GM19043 (cell line): ENCODE measurements at regions not wholly inside any gene's neighbourhood (a gene's known extent, or its start where the extent isn't known, plus 50 kb on each side); places are given as distances from the start of the nearest gene placed in this dataset.

ENCODE experiments used
- ATAC-seq: cut with Tn5 transposase; IDR thresholded peaks from one replicate; pipeline ENCODE4 v1.9.1; 2021; ENCODE audit warnings: low read depth; ENCODE audit not compliant: unreplicated experiment

DNA sequence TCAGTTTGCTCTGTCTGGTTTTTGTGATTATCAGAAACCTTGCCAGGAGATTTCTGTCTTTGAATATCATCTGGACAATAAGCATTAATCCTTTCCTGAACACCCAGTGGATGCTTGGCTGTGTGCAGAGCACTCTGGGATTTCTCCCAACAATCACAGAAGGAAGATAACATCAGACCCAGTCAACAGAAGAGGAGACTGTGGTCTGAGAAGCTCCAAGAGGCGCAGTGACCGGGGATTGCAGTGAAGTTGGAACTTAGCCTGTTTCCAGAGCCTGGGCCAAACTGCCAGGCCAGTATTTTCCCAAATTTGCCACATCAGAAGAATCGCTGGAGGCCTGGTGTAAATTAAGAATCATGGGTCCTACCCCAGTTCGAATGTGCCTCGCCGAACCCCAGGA is 264.7 kb downstream of the C16orf95 start:
- ATAC-seq: no peak

DNA sequence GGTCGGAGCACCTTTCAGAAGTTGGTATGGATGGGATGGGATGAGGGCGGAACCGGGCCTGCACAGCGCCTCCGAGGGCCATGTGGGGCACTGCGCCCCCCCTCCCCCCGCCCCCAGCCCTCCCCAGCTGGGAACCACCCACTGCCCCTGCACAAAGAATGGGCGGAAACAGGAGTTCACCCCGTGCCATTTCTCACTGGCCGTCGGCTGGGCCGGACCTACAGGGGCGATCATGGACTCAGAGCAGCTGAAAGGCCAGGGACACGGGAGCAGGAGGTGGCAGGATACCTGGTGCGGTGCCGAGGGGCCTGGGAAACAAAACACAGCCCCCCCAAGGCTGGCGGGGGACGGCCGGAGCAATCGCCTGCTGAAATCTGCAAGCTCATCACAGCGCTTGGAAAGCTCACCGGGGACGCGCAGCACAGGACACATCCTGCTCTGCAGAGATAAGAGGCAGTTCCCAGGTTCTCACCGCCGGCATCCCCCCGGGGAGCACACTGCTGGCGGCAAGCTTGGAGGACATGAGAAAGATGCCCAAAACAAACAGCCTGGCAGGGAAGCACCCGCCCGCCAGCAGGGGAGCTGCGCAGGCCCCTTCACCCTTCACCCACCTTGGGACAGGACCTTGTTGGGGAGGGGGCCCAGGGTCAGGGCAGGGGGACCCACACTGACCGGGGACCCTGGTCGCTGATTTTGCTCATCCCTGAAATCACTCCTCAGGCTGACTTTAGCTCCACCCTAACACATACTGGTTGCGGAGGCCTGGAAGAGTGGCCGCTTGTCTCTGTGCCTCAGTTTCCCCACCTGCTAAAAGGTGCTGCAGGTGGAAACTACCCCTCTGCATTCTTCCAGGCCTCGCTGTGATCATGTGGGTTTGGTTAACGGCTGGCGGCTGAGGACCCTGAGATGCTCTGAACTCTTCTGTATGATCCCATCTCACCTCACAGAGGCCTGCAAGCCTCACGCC is 263.9 kb downstream of the C16orf95 start:
- ATAC-seq: no peak

DNA sequence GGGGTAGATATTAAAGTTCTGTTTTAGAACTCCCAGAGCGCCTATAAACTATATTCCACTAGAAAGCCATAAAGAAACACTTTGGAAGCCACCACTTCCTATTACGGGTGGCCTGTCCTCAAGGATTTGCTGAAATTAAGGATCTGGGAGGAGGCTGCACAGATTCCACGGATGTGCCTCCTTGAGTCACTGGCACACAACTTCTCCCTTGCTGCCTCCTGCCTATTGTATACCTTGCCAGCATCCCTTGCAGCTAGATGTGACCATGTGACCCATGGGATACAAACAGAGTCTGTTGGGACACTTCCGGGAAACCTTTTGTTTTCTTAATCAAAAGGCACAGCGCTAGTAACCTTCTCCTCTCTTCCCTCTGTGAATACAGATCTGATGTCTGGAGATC is 263.0 kb downstream of the C16orf95 start:
- ATAC-seq: no peak

DNA sequence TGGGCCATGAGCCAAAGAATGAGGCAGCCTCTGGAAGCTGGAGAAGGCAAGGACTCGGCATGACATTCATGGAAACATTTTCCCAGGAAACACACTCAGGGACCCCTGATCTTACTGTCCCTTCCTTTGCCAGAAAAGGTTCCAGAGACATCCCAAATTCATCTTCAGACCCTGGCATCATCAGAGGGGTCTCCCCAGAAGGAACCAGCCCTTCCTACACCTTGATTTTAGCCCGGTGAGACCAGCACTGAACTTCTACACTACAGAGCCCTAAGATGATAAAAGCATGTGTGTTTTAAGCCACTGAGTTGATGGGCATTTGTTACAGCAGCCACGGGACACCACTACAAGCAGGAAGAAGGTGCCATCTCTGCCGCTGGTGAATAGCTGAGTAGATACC is 262.3 kb downstream of the C16orf95 start:
- no peak for ATAC-seq

DNA sequence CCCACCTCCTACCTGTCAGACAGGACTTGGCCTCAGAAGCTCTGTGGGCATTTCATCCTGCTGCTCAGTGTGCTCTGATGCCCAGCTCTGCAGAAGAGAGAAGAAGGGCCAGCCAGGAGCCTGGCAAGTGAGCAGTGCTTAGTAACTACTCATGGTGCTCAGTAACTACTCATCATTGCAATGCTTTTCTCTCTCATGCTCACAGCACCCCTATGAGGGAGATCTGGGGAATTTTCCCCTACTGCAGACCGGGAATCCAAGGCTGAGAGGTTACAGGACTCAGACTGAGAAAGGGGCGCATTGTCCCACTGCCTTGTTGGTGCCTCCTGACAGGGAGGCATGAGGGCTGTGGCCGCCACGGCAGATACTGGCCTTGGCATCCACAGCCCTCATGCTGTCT is 261.1 kb downstream of the C16orf95 start:
- ATAC-seq: no peak

DNA sequence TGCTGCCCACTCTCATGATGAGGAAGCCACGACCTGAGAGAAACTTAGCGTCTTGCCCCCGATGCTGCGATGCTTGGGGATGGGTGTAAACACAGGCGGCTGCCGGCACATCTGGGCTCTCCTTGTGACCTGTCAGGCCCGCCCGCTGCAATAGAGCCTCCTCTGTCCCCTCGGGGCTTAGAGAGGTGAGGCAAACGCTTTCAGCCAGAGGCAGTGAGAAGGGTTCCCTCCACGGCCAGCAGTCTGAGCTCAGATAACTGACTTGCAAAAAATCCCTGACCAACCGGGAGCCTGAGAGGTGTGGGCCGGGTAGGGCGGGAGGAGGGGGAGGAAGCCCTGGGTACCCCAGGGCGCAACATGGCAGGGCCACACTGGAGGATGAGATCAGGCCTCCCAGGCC is 260.6 kb downstream of the C16orf95 start:
- ATAC-seq: no peak

DNA sequence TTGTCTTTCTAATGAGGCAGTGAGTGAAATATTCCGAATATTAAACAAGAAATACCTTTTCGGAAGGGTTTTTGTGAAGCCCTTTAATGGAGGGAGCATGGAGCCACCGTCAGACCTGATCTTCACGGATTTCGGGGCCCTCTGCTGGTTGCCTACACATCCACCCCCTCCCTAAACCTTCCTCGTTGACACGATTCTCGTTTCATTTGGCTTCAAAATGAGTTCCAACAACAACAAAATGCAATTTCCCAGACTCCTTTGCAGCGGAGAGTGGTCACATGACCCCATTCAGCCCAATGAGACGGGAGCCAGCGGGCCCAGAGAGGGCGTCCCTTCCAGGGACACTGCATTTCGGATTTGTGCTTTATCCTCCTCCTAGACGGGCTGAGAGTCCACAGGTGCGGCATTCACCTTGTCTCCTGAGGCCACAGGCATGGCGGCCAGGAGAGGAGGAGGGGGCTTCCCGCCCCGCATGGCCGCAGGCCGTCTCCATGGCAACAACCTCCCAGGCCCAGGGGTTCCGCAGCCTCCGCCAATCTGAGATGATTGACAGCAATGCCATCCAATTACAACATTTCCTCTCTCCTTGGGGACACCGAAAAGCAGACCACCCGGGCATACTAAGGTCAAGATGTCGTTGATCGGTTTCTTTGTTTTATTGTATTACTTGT is 259.8 kb downstream of the C16orf95 start:
- no peak for ATAC-seq

DNA sequence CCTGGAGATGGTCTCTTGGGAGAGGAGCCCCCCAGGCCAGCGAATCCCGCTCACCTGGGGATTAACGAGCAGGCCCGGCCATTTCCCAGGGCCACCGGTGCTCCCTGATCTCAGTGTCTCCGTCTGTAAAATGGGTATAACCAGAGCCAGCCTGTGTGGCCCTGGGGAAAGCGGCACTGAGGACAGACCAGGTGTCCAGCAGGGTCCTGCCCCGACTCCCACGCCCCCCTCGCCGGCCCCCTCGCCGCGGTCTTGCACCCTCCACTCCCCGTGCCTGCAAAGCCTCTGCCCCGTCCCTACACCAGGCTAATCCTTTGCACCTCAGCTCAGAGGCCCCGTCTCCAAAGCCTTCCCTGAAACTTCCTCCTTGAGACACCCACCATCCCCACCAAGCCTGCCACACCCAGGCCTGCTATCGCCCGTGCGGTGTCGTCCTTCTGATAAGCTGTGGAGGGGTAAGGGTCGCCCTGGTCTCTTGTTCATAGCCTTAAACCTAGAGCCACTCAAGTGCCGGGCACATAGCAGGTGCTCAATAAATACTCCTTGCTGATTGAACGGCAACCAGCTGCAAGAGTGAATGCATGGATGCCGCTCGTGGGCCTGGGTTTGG is 259.1 kb downstream of the C16orf95 start:
- ATAC-seq: no peak

DNA sequence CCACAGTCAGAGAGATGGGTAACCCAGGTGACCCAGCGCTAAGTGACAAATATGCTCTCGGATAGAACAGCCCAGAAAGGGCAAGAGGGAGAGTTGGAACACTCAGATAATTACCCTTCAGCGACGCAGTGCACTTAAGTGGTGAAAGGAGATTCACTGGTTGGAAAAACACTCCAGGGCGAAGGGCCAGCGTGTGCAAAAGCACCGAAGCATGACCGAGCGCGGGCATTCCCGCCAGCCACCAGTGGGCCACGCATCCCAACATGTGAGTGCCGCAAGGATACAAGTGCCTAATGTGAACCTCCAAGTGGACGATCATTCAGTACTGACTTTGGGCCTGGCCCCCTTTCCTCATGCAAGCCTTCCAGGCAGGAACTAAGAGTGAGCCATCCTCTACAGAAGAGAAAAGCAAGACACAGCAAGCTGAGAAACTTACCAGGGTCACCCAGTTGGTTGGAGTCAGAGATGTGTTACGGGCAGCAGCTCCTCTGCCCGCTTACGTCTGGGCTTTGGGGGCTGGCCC is 258.4 kb downstream of the C16orf95 start:
- ATAC-seq: no peak

DNA sequence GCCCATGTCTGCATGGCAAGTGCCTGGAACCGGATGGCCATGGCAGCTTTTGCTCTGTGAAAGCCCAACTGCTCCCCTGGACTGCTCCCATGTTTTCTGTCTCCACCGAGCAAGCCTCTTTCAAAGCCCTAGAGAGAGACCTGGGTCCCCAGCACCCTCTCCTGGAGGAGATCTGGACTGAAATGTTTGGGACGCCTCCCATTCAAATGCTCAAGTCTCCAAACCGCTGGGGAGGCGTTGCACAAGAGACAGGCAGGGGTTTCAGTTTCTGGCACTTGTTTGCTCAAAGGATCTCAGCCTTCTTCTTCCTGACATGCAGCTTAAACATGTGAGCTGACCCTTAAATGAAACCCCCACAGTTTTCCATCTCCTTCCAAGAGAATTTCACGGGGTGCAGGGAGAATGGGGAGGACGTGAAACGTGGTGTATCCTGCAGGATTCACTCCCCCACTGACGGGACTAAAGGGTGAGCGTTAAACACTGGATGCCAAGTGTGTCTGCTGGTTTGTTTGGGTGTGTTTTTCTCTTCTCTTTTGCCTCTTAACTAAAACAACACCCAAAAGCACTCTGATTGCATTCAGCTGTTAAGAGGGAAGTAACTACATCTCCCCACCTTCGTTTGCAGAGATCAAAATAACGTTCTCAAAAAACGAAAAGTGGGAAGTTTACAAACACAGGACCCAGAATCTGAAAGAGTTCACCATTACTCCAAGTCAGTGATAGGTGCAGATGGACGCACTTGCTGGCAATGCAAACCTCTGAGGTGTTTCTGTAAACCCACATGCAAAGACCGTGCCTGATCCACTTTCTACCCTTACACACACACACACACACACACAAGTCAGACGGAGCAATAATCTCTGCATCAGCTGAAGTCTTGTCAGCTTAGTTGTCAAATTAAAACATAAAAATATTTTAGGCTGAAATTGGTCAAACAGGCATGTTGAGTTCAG is 256.9 kb downstream of the C16orf95 start:
- no peak for ATAC-seq

DNA sequence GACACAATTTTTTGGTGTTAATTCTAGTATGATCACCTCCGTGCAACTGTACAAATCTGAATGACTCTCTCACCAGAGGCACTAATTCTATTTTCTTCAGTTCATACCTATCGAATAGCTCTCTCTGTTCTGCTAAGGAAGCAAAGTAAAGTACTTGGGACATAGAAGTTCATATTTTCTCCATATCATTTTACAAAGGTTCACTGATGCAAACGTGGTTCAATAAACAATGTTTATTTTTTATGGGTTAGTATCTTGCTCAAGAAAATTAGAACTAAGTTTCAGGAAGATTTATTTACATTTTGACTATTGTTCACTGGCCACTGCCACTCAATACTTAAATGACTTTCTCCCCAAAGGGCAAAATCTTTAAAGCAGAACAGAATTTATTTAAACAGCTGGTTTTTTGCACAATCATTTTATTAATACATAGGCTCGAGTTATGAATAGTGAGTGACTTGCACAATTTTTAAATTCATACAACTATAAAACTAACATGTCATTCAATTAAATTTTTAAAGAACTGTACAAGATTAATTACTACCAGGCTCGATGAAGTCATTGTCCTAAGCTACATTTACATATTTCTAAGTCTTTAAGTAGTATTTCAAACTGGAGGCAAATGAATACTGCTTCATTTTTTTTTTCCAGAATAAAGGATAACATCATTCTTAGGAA is 255.8 kb downstream of the C16orf95 start:
- no peak for ATAC-seq

DNA sequence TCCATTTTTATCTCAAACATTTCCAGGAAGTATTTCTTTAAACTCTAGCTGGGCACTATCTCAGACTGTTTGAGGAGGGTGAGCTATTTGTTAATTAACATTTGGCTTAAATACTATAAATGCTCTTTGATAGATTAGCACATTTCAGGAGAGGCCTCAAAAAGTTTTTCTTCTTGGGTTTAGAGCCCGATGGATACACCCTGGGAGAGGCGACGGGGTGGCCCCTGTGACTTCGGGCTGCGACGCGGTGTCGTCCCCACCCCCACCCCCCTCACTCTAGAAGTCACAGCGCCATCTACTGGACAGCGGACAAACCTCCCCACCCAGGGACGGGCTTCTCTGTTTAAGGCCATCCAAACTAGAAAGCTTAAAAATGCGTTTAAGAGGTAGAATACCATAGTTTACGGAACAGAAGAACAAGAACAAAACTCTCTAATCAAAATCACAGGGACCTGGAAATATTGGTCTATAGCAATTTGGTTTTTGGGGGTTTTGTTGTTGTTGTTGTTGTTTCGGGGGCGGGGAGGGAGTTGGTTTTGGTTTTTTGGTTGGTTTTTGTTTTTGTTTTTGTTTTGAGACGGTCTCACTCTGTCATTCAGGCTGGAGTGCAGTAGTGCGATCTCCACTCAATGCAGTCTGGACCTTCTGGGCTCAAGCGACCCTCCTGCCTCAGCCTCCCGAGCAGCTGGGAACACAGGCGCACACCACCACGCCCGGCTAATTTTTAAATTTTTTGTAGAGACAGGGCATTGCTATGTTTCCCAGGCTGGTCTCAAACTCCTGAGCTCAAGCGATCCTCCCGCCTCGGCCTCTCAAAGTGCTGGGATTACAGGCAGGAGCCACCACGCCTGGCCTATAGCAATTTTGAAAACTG is 254.4 kb downstream of the C16orf95 start:
- no peak for ATAC-seq

DNA sequence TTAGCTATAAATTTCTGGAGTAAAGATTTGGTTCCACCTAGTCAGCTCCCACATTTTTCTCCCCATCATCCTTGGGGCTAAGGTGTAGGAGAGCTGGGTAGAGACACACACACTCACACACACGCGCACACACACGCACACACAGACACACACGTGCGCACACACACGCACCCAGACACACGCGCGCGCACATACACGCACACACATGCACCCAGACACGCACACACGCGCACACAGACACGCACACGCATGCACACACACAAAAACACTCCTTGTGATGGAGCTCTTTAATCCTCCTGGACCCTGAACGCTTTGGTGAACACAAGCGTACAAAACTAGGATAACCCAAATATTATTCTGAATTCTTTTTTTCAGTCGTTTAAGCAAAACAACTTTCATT is 253.6 kb downstream of the C16orf95 start:
- no peak for ATAC-seq

DNA sequence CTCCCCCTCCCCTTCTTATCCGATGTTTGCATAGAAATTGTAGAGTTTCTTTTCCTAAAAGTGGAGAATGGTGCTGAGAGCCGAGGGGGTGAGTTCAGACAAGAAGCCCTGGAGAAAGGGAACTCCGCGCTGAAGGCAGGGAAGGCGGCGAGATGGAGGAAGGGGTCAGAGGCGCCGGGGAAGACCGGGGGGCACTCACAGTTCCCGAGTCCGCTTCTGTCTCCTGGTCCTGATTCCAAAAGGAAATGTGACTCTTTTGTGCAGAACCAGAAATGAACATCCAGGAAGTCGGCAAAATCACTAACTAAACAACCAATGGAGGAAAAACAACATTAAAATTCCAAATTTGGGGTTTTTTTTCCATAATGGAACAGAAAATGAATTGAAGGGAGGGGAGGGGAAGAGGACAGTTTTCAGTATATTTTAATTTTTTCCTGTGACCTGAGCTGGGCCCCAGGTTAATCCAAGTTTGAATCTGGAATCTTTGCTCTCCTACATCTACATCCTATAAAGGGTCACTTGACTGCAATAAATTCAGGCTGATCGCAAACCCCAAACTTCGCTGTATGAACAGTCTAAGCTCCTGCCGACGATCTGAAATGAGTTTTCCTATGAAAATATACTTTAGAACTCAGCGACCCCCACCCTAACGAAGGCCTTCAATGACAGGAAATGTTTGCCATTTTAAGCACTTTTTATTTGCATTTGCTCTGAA is 252.3 kb downstream of the C16orf95 start:
- no peak for ATAC-seq

DNA sequence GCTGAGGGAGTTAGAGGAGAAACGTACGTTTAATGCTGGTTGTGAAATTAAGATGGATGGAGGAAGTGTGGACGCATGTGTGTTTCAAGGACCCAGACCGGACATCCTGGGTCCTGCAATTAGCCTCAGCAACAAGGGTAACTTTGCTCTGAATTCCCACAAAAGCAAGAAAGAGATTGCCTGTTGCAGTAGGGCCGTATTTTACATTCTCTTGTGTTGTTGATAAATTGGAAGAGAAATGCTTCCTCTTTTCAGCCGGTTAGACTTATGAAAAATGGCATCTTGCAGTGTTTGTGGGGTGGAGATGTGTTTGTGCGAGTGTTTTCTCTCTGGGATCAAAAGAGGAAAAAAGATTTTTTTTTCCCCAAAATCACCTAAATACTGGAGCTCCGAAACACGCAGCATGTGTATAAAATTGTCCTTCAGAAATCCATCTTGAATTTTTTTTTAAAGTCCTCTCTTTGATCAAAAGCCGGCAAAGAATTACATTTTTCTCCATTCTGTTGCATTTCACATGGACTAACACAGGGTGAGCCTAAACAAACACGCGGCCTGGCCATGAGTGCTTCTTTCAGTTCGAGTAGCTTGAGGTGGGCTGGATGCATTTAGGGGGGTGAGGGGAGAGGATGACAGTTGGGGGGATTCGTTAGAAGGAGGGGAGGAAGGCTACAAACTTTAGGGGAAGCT is 251.6 kb downstream of the C16orf95 start:
- no peak for ATAC-seq

DNA sequence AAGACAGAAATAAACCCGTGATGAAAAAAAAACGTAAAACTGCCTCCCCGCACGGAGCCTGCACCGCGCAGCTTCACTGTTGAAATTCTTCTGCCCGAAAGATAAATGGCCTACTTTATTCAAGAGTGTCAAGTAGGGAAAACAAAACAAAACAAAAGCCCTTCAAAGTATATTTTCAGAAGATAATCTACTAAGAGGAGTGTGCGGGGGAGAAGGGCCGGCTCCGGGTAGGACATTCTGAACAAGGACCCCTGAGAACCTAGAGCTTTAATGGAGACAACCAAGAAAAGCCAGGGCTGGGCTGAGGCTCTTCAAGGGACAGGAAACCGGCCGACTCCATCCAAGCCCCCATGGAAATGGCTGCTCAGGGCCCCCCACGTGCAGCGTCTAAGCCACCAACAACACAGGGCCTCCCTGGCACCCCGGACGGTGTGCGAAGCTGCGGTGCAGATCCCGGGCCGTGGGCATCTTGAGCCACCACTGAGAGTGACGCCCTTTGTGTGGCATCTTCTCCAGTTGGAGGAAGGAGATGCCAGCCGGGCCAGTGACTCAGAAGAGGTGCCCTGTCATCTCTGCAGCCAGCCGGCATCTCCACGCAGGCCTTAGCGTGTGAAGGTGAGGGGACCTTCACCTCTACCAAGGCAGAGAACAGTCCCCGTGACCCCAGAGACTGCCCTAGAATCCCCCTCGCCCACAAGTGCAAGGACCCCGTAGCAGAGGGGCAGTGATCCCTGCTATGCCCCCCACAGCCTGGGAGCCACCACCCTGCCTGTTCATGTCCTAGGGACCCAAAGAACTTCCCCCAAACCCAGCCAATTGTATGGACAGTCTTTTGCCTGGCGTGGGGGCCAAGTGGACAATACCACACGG is 250.8 kb downstream of the C16orf95 start:
- ATAC-seq: no peak
